Body of pancreas (tissue), 4 donors: ENCODE measurements at regions not wholly inside any gene's neighbourhood (a gene's known extent, or its start where the extent isn't known, plus 50 kb on each side); places are given as distances from the start of the nearest gene placed in this dataset.
"Not testable (repeated sequence)": the region's sequence is repeated elsewhere in the genome, so short reads cannot be mapped to it uniquely, and the experiment has no call there.

Source experiments
- ATAC-seq: fragments of 150-250 bp; one replicate; pipeline ENCODE4 v1.9.1; 2016
- DNase-seq, 4 donors: peaks; one replicate each; pipeline ENCODE4 v3.0.0-alpha.2; 2019
- H3K27ac ChIP-seq, 4 donors: fragments of 200-600 bp; sonication (generic); 1 replicate in 3 of 4; 2 replicates in 1 of 4; pipeline versions ENCODE4 v1.5.1 to v1.6.1; 2016 to 2019; ENCODE audit warnings: mild to moderate bottlenecking in 1 of 4, mixed read lengths in 1 of 4, moderate library complexity in 1 of 4
- H3K27me3 ChIP-seq, 2 donors: fragments of 200-600 bp; sonication (generic); one replicate each; pipeline ENCODE4 v1.6.0; 2016; ENCODE audit warnings: mild to moderate bottlenecking in 1 of 2
- H3K36me3 ChIP-seq, 2 donors: fragments of 200-600 bp; sonication (generic); replicated peaks in 1 of 2; 2 replicates each; pipeline ENCODE4 v1.5.1; 2016; ENCODE audit warnings: low read depth in 2 of 2; ENCODE audit not compliant: insufficient read depth in 1 of 2
- H3K4me1 ChIP-seq: fragments of 200-600 bp; sonication (generic); one replicate; pipeline ENCODE4 v1.6.0; 2016
- H3K4me3 ChIP-seq, 2 donors: fragments of 200-600 bp; sonication (generic); 1 replicate in 1 of 2; 2 replicates in 1 of 2; pipeline ENCODE4 v1.5.1; 2016 to 2019
- H3K9me3 ChIP-seq, 3 donors: fragments of 200-600 bp; sonication (generic); 1 replicate in 2 of 3; 2 replicates in 1 of 3; pipeline ENCODE4 v1.5.1; 2016
- POLR2A ChIP-seq, 3 donors: fragments of 450-650 bp; IDR thresholded peaks; one replicate each; pipeline ENCODE4 v1.6.1; 2016; ENCODE audit warnings: antibody characterized with exemption in 3 of 3, mild to moderate bottlenecking in 2 of 3
- WGBS, 2 donors: methylation state at CpG; one replicate each; pipeline ENCODE4 v1.1.5; 2017; 5-methylcytosine and 5-hydroxymethylcytosine counted together
- intact Hi-C: fragments of 100-400 bp; cut with DNase I; formaldehyde crosslinking; loops from one replicate; pipeline ENCODE4 v1.15.1; 2023
- TF ChIP-seq, protein P1 (sequence below), 7 experiments: fragments of 450-650 bp in 4 of 7; fragments of 200-600 bp in 3 of 7; sonication (generic) in 3 of 7; IDR thresholded peaks; one replicate each; pipeline ENCODE4 v1.5.1; 2016 to 2019; ENCODE audit warnings: antibody characterized with exemption in 7 of 7

DNA sequence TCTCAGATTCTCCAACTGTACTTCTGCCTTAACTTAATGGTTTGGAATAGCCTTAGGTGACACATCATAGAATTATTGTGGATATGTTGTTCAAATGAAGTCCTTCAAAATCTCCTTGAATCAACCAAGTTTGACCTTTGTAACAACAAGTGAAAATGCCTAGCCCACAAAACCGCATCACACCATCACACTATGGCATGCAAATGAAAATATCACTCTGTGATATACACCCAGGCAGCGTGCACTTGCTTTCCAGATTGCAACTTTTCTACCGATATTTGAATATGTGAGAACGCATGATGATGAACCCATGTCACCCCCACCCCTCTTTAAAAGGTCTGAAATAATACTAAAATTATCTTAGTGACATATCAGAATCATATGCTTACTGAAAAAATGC lies 656.7 kb downstream of the GABRG1 start:
- H3K4me1 ChIP-seq, result no peaks in the 10 kb centered on the region
- no peak for ATAC-seq
- intact Hi-C loops, result no loop called here
- WGBS, 2 donors, result 66 to 68% methylated on average over 4 of the region's 4 CpGs
- no peak overlapping the region for H3K4me3 ChIP-seq
- DNase-seq, result no peak
- H3K9me3 ChIP-seq, result peaks cover 0 to 10% (median 0%) of the 10 kb centered on the region in 3 donors
- no peak overlapping the region for H3K27ac ChIP-seq
- H3K36me3 ChIP-seq, result no peaks in the 10 kb centered on the region
- no peaks in the 10 kb centered on the region for H3K27me3 ChIP-seq
- TF ChIP-seq, protein P1, sequence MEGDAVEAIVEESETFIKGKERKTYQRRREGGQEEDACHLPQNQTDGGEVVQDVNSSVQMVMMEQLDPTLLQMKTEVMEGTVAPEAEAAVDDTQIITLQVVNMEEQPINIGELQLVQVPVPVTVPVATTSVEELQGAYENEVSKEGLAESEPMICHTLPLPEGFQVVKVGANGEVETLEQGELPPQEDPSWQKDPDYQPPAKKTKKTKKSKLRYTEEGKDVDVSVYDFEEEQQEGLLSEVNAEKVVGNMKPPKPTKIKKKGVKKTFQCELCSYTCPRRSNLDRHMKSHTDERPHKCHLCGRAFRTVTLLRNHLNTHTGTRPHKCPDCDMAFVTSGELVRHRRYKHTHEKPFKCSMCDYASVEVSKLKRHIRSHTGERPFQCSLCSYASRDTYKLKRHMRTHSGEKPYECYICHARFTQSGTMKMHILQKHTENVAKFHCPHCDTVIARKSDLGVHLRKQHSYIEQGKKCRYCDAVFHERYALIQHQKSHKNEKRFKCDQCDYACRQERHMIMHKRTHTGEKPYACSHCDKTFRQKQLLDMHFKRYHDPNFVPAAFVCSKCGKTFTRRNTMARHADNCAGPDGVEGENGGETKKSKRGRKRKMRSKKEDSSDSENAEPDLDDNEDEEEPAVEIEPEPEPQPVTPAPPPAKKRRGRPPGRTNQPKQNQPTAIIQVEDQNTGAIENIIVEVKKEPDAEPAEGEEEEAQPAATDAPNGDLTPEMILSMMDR (IDR thresholded peaks at IDR 0.05), result no peak
- no peak for TF ChIP-seq POLR2A (IDR thresholded peaks at IDR 0.05)

DNA sequence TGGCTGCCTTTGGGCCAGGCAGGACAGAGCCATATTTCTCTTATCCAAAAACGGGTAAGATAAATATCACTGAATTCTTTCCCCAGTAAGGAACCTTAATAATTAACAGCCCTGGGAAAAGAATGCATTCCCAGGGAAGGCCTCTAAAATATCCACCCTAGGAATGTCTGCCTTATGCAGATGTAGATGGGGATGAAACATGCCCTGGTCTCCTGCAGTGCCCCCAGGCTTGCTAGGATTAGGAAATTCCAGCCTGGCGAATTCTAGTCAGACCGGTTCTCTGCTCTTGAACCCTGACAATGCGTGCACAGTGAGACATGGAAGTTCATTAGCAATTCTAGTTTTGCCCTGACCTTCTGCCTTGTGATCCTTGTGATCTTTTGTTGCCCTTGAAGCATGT lies 663.7 kb downstream of the GABRG1 start:
- H3K27me3 ChIP-seq, H3K4me3 ChIP-seq, H3K9me3 ChIP-seq, DNase-seq, H3K27ac ChIP-seq, H3K4me1 ChIP-seq, H3K36me3 ChIP-seq, intact Hi-C loops, ATAC-seq: not testable (repeated sequence)
- 47 to 60% methylated on average over 4 of the region's 4 CpGs for WGBS, 2 donors

DNA sequence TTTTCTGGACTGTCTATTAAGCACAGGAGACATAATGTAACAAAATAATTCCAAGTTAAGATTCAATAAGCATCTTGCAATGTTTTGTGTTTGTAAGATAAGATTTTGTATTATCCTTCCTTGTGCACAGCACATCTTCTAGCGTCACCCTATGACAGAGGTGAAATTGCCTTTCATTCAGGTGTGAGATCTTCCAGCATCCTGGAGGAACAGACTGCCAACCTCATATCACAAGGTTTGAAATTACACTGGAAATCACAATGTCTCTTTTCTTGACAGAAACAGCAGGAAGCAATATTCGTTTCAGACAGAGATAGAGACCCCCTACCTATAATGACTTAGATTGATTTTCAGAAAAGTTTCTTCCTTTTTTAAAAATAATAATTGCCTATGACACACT lies 668.6 kb downstream of the GABRG1 start:
- 26 to 30% methylated on average over 2 of the region's 2 CpGs for WGBS, 2 donors
- H3K4me1 ChIP-seq, result no peaks in the 10 kb centered on the region
- intact Hi-C loops, result no loop called here
- H3K9me3 ChIP-seq, result no peaks in the 10 kb centered on the region
- no peak overlapping the region for H3K4me3 ChIP-seq
- ATAC-seq (no peak), DNase-seq (no peak)
- H3K27ac ChIP-seq, result no peak overlapping the region
- no peaks in the 10 kb centered on the region for H3K36me3 ChIP-seq
- no peak for TF ChIP-seq POLR2A (IDR thresholded peaks at IDR 0.05)
- H3K27me3 ChIP-seq, result no peaks in the 10 kb centered on the region

- no peak for TF ChIP-seq POLR2A (IDR thresholded peaks at IDR 0.05)
- TF ChIP-seq, protein P1 (IDR thresholded peaks at IDR 0.05), result peak in 6 of 7 experiments; percentile 13 to 36 (median 34)
- DNase-seq, result no peak
Observed at GRCh38 chr4:45453258-45453853, 670.5 kb downstream of the GABRG1 start.

DNA sequence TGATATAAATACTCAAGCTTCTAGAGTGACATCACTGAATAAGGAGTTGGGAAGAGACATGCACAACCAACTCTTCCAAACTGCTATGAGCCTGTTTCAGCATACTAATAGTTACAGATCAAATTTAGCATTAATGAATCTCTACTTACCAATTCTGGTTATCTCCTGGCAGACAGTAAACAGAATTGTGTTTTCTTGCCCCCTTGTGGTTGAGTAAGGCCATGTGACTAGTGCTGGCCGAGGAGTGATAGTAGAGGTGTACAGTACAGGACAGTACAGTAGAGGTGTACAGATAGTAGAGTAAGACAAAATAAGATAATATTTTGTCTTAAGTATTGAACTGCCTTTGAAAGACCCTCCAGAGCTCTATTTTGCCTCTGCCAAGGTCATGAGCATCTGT lies 681.4 kb downstream of the GABRG1 start:
- intact Hi-C loops, result no loop called here
- DNase-seq, result no peak
- TF ChIP-seq POLR2A (IDR thresholded peaks at IDR 0.05), result no peak
- TF ChIP-seq, protein P1 (IDR thresholded peaks at IDR 0.05), result peak in 4 of 7 experiments; percentile 6 to 19 (median 16)
- no peak for ATAC-seq
- H3K9me3 ChIP-seq, result no peaks in the 10 kb centered on the region
- WGBS, 2 donors, result 55 to 56% methylated on average over 1 of the region's 1 CpG
- H3K36me3 ChIP-seq, result no peaks in the 10 kb centered on the region
- H3K4me1 ChIP-seq, result no peaks in the 10 kb centered on the region
- no peaks in the 10 kb centered on the region for H3K27me3 ChIP-seq
- H3K27ac ChIP-seq, result no peak overlapping the region
- H3K4me3 ChIP-seq, result no peak overlapping the region

More at GRCh38 chr4:45453258-45453853, 670.5 kb downstream of the GABRG1 start:
- Histone ChIP-seq H3K9me3 (no peaks in the 10 kb centered on the region), H3K36me3 (no peaks in the 10 kb centered on the region), H3K27me3 (no peaks in the 10 kb centered on the region), H3K27ac (no peak overlapping the region), H3K4me3 (no peak overlapping the region), H3K4me1 (no peaks in the 10 kb centered on the region)
- intact Hi-C loops, result no loop called here
- 18 to 23% methylated on average over 5 of the region's 5 CpGs for WGBS, 2 donors
- peak; percentile 47 for ATAC-seq

DNA sequence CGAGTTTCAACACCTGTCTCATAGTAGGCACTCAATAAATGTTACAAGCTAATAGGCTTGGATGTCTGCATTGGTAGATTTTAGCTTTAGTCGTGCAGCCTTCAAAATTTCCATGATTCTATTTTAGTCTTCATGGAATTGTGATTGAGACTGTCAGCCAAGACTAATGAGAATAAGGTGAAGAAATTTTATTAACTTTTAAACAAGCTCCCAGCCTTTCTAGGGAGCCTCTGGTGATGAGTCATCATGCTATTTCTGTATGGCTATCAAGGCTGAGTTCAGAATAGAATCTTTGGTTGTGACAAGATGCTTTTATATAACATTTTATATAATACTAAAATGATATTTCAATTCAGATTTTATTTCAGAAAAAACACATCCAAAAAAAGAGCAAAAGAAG lies 685.8 kb downstream of the GABRG1 start:
- intact Hi-C loops, result no loop called here
- WGBS, 2 donors, result 17 to 30% methylated on average over 2 of the region's 2 CpGs
- no peaks in the 10 kb centered on the region for H3K4me1 ChIP-seq
- TF ChIP-seq, protein P1 (IDR thresholded peaks at IDR 0.05), result no peak
- TF ChIP-seq POLR2A (IDR thresholded peaks at IDR 0.05), result no peak
- DNase-seq, result no peak
- H3K27me3 ChIP-seq, result no peaks in the 10 kb centered on the region
- no peak overlapping the region for H3K27ac ChIP-seq
- H3K4me3 ChIP-seq, result no peak overlapping the region
- ATAC-seq, result no peak
- no peaks in the 10 kb centered on the region for H3K36me3 ChIP-seq
- no peaks in the 10 kb centered on the region for H3K9me3 ChIP-seq
